GM23248 (cell line): ENCODE measurements at regions not wholly inside any gene's neighbourhood (a gene's known extent, or its start where the extent isn't known, plus 50 kb on each side); places are given as distances from the start of the nearest gene placed in this dataset.

ENCODE experiments used
- EZH2 ChIP-seq: fragments of 200-600 bp; sonication (generic); IDR thresholded peaks from 2 replicates; pipeline ENCODE4 v1.6.1; 2018; ENCODE audit warnings: antibody characterized with exemption, mild to moderate bottlenecking; ENCODE audit not compliant: insufficient read depth, poor library complexity, severe bottlenecking
- EZH2phosphoT487 ChIP-seq: fragments of 200-600 bp; sonication (generic); IDR thresholded peaks from 2 replicates; pipeline ENCODE4 v1.6.1; 2018; ENCODE audit warnings: antibody characterized with exemption, moderate library complexity, mild to moderate bottlenecking, low read depth; ENCODE audit not compliant: insufficient read depth

GRCh38 chr6:145569140-145569539 is 166.2 kb downstream of the EPM2A start:
- TF ChIP-seq EZH2 (no peak), EZH2phosphoT487 (no peak)
